ENCODE measurements at regions not wholly inside any gene's neighbourhood (a gene's known extent, or its start where the extent isn't known, plus 50 kb on each side); places are given as distances from the start of the nearest gene placed in this dataset.

GRCh38 chr1:98355656-98356383 is 305.7 kb upstream of the SNX7 start:
- Histone ChIP-seq H3K9ac (ENCODE audit: control insufficient read depth, insufficient read depth, low read length) (no peak overlapping the region), H3K4me2 (ENCODE audit: control insufficient read depth, insufficient read depth) (no peak overlapping the region), H2AFZ (ENCODE audit: control insufficient read depth, low read depth, low read length) (no peak overlapping the region), H3K4me3 (no peak overlapping the region), H3K36me3 (ENCODE audit: control insufficient read depth in 2 of 2, insufficient read depth in 2 of 2, low read length in 1 of 2) (no peaks in the 10 kb centered on the region), H3K4me1 (ENCODE audit: control insufficient read depth, insufficient read depth, low read length) (no peaks in the 10 kb centered on the region), H4K20me1 (ENCODE audit: control insufficient read depth, insufficient read depth) (no peaks in the 10 kb centered on the region), H3K9me3 (replicated peaks; ENCODE audit: control insufficient read depth, insufficient read depth, low read length) (no peaks in the 10 kb centered on the region), H3K79me2 (ENCODE audit: control insufficient read depth, insufficient read depth, low read length) (no peaks in the 10 kb centered on the region), H3K27ac (ENCODE audit: control insufficient read depth, insufficient read depth) (no peak overlapping the region), H3K27me3 (replicated peaks in 1 of 2; ENCODE audit: control insufficient read depth in 2 of 2, insufficient read depth in 2 of 2, low read length in 1 of 2) (no peaks in the 10 kb centered on the region)
- TF ChIP-seq TCF3 (IDR thresholded peaks at IDR 0.05; ENCODE audit: borderline replicate concordance, insufficient read depth, low read depth, low read length) (no peak), MYC (IDR thresholded peaks at IDR 0.05; ENCODE audit: insufficient read depth, insufficient read length, insufficient replicate concordance, low read length, severe bottlenecking) (no peak), TAF1 (IDR thresholded peaks at IDR 0.05; ENCODE audit: borderline replicate concordance, low read depth, low read length) (no peak), HSF1 (IDR thresholded peaks at IDR 0.05; ENCODE audit: low read depth, low read length) (no peak), SUZ12 (IDR thresholded peaks at IDR 0.05; ENCODE audit: unreplicated experiment) (no peak), ZSCAN29 (IDR thresholded peaks at IDR 0.05) (no peak), HDAC2 (IDR thresholded peaks at IDR 0.05) (no peak)
- TF ChIP-seq, protein P1, sequence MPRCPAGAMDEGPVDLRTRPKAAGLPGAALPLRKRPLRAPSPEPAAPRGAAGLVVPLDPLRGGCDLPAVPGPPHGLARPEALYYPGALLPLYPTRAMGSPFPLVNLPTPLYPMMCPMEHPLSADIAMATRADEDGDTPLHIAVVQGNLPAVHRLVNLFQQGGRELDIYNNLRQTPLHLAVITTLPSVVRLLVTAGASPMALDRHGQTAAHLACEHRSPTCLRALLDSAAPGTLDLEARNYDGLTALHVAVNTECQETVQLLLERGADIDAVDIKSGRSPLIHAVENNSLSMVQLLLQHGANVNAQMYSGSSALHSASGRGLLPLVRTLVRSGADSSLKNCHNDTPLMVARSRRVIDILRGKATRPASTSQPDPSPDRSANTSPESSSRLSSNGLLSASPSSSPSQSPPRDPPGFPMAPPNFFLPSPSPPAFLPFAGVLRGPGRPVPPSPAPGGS (IDR thresholded peaks at IDR 0.05; ENCODE audit: borderline replicate concordance, insufficient read depth, low read depth, low read length, poor library complexity, severe bottlenecking) = no peak
- FAIRE-seq (no peak), ATAC-seq (no peak), DNase-seq (ENCODE audit: low read depth, low spot score) (no peak)
- ChIA-PET RAD21 (ENCODE audit: unreplicated experiment) (no interaction called here), POLR2A (no interaction called here), CTCF (no interaction called here), SMC1A (ENCODE audit: uncharacterized antibody, unreplicated experiment) (no interaction called here)
- no TSS peak for BruUV-seq (replicated peaks)
- in situ Hi-C loops (cut with MboI) (no loop called here), intact Hi-C loops (cut with micrococcal nuclease; ENCODE audit: unreplicated experiment) (no loop called here)
- WGBS (ENCODE audit: insufficient coverage, insufficient replicate concordance, low lambda C conversion rate, missing lambda C conversion rate) = 0% methylated on average over 3 of the region's 3 CpGs

All from GM12878 (cell line).